ENCODE measurements at regions not wholly inside any gene's neighbourhood (a gene's known extent, or its start where the extent isn't known, plus 50 kb on each side); places are given as distances from the start of the nearest gene placed in this dataset.

- TF ChIP-seq POLR2AphosphoS5 (IDR thresholded peaks at IDR 0.05) (no peak), EP300 (IDR thresholded peaks at IDR 0.05) (no peak)
Observed at GRCh38 chr10:78353636-78354035, 320.0 kb downstream of the RPS24 start.

Measured in suprapubic skin (tissue), 4 donors.